Urothelium cell line (cell line): ENCODE measurements at regions not wholly inside any gene's neighbourhood (a gene's known extent, or its start where the extent isn't known, plus 50 kb on each side); places are given as distances from the start of the nearest gene placed in this dataset.
A peak's percentile ranks its signal among the peaks of the same experiment; 100 is the strongest.
"Not testable (repeated sequence)": the region's sequence is repeated elsewhere in the genome, so short reads cannot be mapped to it uniquely, and the experiment has no call there.

Experiments used
- DNase-seq: peaks from one replicate; pipeline ENCODE4 v3.0.0; 2011; ENCODE audit warnings: low spot score, mixed read lengths
- FAIRE-seq: peaks from 2 replicates; lab custom pipeline; 2011; peaks lifted over from hg19 to GRCh38; lab: Jason Lieb, UNC

DNA sequence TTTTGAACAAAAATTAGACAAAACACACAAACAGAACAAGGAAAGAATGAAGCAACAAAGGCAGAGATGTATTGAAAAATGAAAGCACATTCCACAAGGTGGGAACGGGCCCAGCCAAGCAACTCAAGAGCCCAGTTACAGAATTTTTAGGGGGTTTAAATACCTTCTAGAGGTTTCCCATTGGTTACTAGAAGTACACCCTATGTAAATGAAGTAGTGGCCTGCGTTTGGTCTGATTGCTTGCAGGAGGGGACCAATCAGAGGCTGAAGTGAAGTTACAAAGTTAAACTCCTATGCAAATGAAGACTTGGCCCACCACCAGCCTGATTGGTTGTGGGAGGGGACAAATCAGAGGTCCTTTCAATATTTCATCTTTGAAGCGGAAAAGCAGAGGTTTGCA, 593.7 kb upstream of the MMS22L start:
- FAIRE-seq, result no peak
- DNase-seq, result no peak

DNA sequence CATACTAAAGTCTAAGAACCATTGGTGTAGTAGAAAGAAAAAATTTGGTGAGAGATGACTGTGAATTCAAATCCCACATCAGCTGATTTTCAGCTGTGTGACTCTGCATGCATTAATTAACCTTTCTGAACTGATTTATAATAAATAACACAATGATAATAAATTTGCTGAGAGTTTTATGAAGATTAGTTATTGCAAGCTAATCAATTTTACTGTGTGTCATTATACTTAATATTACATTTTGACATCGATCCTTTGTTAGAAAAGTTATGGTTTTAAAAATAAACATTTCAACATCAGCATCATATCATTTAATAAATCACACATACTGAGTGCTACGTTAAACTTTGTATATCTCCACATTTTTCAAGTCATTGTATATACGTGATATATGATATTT, 599.7 kb upstream of the MMS22L start:
- FAIRE-seq (no peak), DNase-seq (no peak)

DNA sequence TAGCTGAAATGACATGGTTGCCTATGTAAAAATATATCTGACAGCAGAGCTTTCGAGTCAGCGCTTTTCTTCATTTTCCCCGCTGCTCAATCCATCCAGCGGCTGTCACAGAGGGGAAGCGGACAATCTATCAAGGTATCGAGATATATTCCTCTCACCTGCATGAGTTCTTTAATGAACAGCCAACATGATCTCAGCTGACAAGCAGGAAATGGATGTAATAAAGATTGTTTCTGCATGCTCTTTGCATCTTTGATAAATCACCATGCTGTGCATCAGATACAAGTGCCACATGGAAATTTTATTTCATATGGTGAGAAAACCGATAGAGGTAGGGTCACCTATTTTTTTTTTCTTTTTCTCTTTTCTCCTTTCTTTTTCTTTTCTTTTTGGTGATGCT, 602.3 kb upstream of the MMS22L start:
- DNase-seq (no peak), FAIRE-seq (no peak)

DNA sequence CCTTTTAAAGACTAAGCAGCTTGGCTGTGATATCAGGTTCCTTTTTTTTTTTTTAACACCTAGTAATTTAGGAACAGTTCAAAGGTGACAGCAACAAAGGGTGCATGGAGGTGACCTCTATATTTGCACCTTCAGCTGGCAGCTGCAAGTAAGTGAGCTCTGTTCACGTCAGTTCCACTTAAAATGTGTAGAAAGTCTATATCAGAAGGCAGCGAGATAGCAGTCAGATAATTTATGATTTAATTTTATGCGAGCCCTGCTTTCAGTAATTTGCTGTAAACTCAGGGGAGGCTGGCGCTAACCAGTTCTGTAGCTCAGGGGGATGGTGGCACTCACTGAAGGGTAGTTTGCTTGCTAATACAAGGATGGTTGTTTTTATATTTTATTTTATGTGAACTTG, 602.8 kb upstream of the MMS22L start:
- DNase-seq (no peak), FAIRE-seq (no peak)

DNA sequence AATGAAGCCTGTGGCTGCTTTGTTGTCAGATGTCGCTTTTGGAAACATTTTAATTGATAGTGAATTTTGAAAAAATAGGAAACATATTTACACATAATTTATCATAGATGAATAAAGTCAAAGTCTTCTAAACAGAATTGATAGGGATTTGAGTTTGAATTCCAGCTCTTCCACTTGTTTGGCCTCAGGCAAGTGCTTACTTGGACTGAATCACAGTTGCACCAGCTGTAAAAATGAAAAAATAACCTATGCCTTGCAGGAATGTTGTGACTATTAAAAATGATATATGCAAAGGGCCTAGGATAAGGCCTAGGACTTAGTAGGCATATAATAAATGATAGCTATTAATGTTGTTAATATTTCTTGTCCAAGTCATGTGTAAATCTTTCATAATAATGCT, 618.5 kb upstream of the MMS22L start:
- FAIRE-seq (no peak), DNase-seq (no peak)

DNA sequence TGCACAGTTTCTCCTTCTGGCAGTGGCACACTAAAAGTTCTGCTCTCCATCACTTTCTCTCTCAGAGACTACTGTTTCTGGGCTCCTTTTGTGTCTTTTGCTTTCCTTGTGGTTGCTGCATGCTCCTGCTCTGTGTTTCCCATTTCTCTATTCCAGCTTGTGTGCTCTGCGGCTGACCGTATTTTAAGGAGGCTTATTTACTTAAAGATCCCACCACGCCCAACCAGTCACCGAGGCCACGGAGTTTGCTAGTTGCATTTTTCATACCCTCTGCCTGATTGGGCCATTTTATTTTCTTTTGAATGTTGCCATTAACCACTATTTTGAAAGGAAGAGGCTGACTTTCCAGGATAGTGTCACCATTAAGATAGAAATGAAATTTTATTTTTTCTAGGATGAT, 626.4 kb upstream of the MMS22L start:
- no peak for FAIRE-seq
- no peak for DNase-seq

DNA sequence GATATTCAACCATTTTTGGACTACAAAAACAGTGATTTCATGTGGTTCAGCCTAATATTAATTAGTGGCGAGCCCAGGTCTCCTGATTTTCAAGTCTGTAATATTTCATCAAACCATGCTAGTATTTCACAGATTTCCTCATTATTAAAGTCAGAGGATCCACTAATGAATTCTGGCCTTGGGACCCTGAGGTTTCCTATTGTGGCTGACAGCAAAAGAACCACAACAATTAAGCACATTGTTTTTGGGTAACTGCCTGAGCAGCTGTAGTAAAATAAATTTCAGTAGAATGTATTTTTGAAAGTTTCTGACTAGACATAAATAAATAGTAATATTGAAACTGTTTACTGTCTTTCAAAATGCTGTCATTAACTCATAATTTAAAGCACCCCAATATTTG, 630.7 kb upstream of the MMS22L start:
- FAIRE-seq (no peak), DNase-seq (no peak)

DNA sequence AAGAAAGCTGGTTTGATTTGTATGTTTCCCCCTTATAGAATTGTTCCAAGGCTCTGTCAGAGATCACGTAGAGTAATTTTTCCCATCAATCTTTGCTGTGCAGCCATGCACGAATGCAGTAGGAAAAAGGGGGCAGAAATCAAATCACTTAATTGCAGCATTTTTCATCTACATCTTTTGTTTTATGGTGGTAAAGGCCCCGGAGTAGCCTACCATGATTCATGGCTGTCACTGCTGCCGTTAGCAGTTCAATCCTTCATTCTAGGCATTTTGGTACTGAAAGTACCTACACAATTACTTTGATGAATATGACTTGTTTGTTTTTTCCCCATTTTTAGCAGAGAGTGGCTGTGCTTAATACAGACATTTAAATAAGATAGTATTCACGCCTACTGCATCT, 631.9 kb upstream of the MMS22L start:
- no peak for FAIRE-seq
- no peak for DNase-seq

DNA sequence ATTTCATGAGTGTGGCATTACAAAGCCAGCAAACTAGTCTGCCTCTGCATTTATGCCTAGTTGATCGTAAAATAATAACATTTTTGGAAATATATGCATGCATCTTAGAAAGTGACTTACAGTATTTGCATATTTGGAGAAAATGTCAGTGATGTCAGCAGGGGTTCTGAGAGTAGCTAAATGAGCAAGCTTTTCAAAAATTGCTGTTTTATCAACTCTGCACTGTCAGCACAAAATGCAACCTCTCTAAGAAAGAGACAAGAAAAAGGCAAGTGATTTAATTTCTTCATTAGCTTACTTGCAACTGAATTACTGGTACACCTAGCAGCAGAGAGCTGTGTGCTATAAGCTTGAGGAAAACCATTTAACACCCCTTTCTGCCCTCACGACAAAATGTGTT, 632.5 kb upstream of the MMS22L start:
- FAIRE-seq (no peak), DNase-seq (no peak)

DNA sequence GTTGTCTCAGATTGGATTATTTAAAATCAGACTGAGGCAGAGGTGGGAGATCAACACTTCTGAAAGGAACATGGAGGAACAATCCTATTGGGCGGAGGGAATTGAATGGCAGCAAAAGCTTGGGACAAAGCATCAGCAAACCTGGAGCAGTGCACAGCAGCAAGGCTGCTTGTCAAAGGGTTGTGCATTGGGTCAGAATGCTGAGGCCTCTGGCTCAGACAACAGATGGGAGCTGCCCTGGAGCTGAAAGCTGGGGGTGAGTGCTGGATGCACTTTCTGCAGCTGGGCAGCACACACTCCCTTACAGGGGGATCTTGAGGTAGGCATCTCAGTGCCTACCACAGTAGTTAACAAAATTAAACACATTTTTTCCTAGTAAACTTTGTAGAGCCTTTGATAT, 634.4 kb upstream of the MMS22L start:
- no peak for FAIRE-seq
- DNase-seq, result no peak

DNA sequence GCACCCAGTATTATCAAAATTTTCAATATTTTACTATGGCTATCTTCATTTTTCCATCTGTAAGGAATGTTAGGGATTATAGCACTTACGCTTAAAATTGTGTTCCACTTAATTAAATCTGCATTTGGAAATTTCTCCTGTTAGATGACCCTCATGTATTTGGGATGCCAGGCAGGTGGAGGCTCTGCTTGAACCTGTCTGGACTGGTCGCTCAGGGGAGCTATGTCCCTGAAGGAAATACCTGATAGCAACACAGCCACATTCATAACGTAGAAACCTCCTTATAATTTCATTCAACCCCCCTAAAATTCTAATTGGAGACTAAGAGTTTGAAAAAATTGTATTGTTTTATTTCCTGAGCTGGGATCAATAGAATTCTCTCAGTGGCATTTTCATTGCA, 636.0 kb upstream of the MMS22L start:
- DNase-seq (no peak), FAIRE-seq (no peak)

DNA sequence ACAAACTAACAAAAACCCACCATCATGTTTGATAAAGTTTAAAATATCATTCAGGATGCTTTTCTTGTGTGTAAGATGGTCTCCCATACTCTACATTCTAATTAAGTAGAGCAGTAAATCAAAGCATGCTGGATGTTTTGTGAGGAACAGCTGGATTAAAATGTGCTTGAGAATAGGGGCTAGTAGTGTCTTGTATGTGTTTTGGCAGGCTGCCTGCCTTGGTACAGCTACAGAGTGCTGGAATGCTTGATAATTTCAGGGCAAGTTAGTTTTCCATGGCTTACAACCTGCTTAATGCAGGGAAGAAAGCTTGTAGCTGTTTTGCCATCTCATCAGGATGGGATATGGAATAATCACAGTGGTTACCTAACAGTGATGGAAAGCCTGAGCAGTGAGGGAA, 636.6 kb upstream of the MMS22L start:
- DNase-seq (no peak), FAIRE-seq (no peak)

DNA sequence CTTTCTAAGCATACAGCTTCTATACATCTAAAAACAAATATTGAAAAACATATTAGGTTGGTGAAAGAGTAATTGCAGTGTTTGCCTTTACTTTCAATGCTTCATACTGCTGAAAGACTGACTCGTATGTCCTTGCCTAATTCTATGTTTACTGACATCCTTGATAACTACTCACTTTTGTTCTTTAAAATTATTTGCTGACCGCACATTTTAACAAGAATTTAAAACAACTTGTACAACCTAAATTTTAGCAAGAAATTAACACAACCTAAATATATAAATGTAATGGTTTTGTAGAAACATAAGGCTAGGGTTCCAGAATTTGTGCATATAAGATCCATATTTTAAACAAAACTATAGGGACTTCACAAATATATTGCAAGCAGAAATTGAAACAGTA, 640.2 kb upstream of the MMS22L start:
- DNase-seq (no peak), FAIRE-seq (no peak)

DNA sequence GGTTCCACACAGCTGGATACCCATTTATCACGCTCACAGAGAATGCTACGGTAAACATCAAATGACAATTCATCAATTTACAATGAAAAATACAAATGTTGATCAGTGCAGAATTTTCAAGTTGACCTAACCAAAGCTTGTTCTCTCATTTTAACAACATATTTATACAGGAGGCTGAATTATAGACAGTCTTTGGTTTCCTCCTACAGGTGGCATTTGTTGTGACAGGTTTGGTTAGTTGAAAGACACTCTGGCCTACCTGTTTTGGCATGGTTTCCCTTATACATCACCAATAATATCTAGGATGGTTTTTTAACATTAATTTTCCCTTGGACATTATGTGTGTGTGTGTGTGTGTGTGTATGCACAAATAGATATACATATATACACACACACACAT, 642.5 kb upstream of the MMS22L start:
- FAIRE-seq (no peak), DNase-seq (no peak)

DNA sequence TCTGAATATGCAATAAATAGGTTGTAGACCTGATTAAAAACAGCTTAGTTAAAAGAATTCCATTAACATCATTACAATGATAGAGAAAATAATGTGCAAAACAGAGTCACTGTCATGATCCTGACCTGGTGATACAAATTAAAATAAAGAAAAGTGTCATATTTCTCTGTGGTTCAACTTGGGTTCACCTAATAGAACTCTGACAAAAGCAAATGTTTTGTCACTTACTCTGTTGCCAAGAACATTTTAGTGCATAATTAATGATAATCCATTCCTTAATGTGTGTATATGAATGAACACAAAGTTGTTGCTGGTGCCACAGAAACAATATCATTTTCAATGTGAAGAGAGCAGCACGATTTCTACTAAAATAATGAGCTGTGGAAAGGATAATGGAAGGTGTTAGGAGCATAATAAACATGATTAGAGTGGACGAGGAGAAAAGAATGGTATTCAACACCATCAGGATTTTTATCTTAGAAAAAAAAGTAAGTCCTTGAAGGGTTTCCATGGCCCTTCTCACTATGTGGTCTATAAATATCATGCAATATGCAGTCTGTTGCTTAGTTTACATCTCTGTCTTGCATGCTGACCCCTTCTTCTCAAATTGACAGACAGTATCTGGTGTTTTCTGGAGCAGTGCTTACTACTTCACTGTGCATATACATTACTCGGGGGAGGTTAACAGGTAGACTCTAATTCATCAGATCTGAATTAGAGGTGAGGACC, 656.6 kb upstream of the MMS22L start:
- DNase-seq (no peak), FAIRE-seq (no peak)

DNA sequence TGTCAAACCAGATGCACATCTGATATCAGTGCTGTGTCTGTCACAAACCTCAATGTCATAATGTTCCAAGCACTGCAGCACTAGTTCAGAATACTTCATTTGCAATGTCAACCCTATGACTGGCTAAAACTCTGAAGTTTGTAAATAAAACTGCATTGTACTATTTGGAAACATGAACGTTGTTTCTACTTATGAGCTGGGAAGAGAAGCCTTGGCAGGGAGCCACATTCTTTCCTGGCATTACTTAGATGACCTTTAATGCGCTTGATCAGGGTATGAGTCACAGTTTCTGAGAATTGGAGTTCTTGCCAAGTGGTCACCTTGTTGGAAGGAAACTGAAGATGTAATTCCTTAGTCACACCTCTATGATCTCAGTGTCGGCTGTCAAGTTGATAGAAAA, 664.8 kb upstream of the MMS22L start:
- FAIRE-seq (no peak), DNase-seq (peak; percentile 53)

DNA sequence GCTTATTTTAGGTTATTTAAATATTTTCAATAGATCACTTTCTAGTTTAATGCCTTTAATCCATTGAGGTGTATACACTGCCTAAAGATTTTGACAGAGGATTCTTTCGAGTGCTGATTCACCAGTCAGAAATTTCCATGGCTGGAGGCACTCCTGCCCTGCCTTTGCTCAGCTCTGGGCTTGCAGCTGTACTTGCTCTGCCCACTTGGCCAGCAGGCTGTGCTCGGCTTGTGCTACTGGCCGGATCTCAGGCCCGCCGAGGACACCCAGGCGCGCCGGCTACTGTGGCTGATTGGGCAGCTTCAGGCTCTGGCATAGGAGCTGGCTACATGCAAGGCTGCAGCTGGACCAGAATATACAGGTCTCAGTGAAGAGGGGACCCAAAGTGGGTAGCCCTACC, 675.1 kb upstream of the MMS22L start:
- no peak for FAIRE-seq

DNA sequence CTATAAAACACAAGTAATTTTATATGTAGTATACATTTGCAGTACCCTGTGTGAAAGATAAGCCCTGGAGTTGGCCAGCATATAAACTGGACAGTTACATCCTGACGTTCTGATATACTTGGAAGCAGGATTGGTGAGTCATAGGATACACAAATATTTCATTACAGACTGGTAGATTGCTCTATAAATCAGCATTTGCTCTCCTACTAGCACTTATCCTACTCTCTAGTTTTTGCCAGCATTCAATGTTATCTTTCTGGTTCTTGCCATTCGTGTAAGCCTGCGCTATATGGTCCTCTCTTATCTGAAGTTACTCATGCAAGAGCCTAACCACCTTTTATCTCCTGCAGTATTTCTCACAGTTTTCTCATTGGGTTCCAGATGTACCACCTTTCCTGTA, 680.2 kb upstream of the MMS22L start:
- FAIRE-seq, result no peak
- DNase-seq, result no peak

More for the DNA sequence above, 675.1 kb upstream of the MMS22L start:
- DNase-seq, result peak; percentile 58

DNA sequence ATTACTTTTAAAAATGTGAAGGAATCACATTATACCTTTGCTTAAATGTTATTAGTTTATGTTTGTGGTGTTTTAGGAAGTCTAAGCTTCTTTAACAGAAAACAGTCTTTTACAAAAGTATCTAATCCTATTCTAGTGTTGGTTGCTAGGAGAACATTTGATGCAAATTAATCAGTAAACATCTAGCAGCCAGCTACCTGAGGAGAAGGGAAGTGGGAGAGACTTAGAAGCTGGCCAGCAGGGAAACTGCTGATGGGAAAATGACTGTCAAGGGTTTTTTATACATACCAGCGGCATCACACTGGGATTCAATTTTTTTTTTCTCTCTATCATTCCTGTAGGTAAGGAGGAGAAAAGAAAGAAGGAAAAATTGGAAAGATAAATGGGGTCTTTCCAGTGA, 686.0 kb upstream of the MMS22L start:
- no peak for FAIRE-seq
- no peak for DNase-seq

DNA sequence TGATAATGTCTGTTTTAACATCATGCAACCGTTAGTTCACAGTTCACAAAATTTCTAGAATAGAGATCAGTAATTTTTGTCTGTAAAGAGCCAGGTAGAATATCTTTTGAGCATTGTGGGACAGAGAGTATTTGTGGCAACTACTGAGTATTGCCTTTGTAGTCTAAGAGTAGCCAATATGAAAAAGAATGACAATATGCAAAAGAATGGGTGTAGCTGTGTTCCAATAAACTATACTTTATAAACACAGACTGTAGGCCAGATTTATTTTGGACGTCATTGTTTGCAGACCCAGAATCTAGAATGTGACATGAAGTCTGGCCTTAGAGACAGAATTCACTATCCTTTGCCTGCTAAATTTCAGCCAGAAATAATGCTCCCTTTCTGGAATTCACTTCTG, 694.1 kb upstream of the MMS22L start:
- DNase-seq (no peak), FAIRE-seq (no peak)

DNA sequence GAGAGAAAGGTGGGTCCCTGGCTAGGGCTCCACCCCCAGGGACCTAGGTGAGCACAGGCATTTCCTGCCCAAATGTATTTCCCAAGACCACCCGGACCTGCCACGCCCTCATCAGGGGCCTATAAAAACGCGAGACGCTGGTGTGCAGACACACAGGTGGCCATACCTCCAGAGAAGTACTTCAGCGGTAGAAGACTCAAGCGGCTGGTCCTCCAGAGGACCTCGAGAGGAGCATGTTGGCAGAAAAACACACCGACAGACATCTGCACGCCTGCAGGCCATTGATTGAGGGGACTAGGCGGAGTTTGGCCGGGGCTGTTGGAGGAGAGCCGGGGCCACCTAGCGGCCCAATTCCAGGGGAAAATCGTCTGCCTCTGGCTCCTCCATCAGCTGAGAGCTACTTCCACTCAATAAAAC, 695.8 kb upstream of the MMS22L start:
- FAIRE-seq, result no peak
- DNase-seq, result peak; percentile 54

DNA sequence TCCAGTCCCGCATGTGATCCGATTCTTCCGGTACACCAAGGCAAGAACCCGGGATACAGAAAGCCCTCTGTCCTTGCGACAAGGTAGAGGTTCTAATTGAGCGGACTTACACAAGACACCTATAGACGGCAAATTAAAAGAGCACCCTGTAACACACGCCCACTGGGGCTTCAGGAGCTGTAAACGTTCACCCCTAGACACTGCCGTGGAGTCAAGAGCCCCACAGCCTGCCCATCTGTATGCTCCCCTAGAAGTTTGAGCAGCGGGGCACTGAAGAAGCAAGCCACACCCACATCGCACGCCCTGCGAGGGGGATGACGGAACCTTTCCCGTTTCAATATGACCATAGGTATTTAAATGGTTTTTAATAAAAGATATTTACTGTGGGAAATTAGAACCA, 696.3 kb upstream of the MMS22L start:
- not testable (repeated sequence) for FAIRE-seq, DNase-seq

DNA sequence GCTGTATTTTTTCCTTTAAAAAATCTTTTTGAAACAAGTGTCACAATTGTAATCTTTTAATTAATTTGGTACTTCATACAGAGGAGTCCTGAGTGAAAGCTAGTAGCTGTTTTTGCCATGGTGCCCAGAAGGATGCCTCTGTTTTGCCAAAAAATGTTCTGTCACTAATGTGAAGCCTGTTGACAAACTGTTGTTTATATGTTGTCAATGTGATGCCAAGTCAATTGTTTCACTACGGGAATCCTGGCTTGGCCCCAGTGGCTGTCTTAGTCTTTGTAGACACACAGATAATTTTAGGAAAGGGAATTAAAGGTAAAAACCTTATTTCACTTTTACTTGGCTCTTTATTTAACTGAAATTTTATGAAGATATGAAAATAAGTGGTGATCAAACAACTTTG, 706.4 kb upstream of the MMS22L start:
- no peak for FAIRE-seq
- DNase-seq, result no peak
